GM10266 (cell line): ENCODE measurements at regions not wholly inside any gene's neighbourhood (a gene's known extent, or its start where the extent isn't known, plus 50 kb on each side); places are given as distances from the start of the nearest gene placed in this dataset.

Experiments
- DNase-seq: peaks from one replicate; pipeline ENCODE4 v3.0.0; 2012; ENCODE audit errors: extremely low spot score
- TF ChIP-seq, protein P1 (sequence below): IDR thresholded peaks from 2 replicates; pipeline ENCODE4 v1.5.1; 2012; ENCODE audit warnings: mild to moderate bottlenecking, low read depth; ENCODE audit not compliant: control insufficient read depth, insufficient read depth; ENCODE audit errors: missing control alignments

DNA sequence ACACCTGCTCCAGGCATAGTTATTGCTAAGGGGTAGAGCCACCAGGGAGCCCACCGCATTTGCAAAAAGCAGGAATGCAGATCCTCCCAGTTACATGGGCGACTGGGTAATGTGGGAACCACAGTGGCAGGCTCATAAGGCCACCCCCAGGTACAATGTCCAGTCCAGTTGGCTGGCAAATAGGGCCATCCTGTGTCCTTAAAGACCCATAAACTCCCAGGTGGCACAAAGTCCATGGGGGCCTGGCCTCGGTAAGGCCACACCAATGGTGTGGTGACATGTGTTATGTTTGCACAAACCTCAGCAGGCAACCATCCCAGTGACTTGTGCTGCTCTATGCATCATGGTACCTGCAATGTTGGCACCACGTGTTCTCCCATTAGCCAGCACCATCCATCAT, 283.6 kb upstream of the GYPC start:
- TF ChIP-seq, protein P1, sequence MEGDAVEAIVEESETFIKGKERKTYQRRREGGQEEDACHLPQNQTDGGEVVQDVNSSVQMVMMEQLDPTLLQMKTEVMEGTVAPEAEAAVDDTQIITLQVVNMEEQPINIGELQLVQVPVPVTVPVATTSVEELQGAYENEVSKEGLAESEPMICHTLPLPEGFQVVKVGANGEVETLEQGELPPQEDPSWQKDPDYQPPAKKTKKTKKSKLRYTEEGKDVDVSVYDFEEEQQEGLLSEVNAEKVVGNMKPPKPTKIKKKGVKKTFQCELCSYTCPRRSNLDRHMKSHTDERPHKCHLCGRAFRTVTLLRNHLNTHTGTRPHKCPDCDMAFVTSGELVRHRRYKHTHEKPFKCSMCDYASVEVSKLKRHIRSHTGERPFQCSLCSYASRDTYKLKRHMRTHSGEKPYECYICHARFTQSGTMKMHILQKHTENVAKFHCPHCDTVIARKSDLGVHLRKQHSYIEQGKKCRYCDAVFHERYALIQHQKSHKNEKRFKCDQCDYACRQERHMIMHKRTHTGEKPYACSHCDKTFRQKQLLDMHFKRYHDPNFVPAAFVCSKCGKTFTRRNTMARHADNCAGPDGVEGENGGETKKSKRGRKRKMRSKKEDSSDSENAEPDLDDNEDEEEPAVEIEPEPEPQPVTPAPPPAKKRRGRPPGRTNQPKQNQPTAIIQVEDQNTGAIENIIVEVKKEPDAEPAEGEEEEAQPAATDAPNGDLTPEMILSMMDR: no peak
- DNase-seq: no peak

DNA sequence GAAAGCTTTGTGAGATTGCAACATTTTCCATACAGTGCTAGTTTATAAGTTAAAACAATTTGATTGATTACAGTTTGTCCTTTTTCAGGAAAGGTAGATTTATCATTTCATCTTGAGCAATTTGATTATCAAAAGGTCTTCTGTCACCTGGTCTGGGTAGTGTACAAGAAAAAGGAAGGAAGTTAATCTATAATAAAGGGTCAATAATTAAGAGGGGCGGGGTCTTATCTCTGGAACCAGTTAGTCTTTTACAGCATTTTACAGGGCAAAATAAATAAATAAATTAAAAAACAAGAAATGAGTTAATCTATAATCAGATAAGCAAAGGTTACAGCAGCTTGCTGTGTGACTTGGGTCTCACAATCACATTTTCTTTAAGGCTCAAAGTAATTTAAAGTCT, 277.8 kb upstream of the GYPC start:
- DNase-seq: no peak
- TF ChIP-seq, protein P1: no peak

DNA sequence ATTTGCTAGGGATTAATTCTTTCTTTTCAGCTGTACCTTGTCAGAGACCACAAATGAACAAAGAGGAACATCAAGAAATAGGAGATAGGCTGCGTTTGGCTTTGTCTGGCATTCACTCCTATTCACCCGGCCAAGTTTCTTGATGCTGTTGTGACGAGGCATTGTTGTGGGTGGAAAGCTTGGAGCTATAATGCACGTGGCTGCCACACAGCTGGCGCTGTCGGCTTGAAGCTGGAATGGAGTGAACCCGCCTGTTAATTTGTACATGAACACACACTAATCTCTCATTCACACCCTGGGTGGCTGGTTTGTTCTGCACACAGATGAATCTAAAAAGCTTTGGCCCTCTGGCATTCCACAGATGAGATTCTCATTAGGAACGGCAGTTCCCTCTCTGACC, 274.9 kb upstream of the GYPC start:
- TF ChIP-seq, protein P1: no peak
- DNase-seq: no peak

DNA sequence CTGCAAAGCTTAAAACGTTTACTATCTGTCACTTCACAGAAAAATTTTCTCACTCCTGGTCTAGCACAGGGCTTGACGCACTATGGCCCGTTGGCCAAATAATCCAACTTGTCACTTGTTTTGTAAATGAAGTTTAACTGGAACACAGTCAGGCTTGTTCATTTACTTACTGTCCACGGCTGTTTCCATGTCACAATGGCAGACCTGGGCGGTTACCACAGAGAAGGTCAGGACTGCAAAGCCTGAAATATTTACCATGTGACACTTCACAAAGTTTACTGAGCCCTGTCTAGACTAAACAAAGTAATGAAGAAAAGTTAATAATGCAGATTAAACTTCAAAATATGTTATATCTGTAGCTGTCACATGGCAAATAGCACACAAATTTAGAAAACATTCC, 273.0 kb upstream of the GYPC start:
- DNase-seq: no peak
- TF ChIP-seq, protein P1: no peak

DNA sequence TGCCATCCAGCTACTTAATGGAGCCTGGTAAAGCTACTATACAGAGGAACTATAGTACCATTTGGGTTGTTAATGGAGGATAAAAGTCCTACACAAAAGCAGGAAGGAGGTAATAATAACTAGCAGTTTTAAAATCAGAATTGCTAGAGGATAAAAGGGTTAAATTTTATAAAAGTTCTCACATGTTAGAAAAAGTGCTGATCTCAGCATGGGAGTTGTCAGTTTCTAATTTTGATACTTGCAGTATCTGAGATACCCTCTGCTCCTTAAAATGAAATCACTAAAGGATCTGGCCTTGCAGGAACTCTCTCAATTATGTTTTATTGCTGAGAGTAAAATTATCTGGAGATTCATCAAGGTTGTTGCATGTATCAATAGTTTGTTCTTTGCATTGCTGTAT, 272.2 kb upstream of the GYPC start:
- TF ChIP-seq, protein P1: no peak
- no peak for DNase-seq

DNA sequence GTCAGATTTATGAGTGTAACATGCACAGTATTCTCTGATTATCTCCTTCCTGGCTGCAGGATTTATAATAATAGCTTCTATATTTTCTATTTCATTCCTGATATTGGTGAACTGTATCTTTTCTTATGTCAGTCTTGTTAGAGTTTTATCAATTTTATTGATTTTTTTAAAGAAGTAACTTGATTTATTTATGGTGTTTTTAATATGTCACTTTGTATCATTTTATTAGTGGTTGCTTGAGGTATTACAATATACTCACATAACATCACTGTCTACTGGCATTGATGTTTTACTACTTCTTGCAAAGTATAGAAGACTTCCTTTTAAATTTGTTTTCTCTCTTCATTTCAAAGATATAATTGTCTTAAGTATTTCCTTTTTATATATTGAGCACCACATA, 270.5 kb upstream of the GYPC start:
- TF ChIP-seq, protein P1: no peak
- no peak for DNase-seq

DNA sequence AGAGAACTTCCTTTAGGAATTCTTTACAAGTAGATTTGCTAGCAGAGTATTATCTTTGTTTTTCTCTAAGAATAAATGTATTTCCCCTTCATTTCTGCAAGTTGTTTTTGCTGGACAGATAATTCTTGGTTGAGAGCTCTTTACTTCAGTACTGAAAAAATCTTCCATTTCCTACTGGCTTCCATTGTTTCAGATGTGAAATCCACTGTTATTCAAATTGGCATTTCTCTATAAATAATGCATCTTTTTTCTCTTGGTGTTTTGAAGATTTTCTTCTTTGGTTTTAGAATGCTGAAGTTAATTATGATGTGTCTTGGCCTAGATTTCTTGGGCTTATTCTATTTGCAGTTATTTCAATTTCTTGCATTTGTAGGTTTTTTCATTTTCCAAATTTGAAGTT, 270.0 kb upstream of the GYPC start:
- no peak for DNase-seq

More for the DNA sequence above, 270.0 kb upstream of the GYPC start:
- TF ChIP-seq, protein P1: no peak
